Tongue (tissue), 1 donor: ENCODE measurements at regions not wholly inside any gene's neighbourhood (a gene's known extent, or its start where the extent isn't known, plus 50 kb on each side); places are given as distances from the start of the nearest gene placed in this dataset.

Source experiments
- DNase-seq: peaks from one replicate; pipeline ENCODE4 v3.0.0-alpha.2; 2015

GRCh38 chrX:138534410-138534809 is 177.1 kb downstream of the FGF13 start:
- DNase-seq = no peak

- peak; percentile 83 for DNase-seq
Measured at GRCh38 chrX:138519296-138519695, 192.2 kb downstream of the FGF13 start.

- no peak for DNase-seq
Measured at GRCh38 chrX:138504273-138504672, 207.2 kb downstream of the FGF13 start.

- DNase-seq = no peak
Measured at GRCh38 chrX:138492371-138492770, 219.1 kb downstream of the FGF13 start.

GRCh38 chrX:138487866-138488265 is 223.7 kb downstream of the FGF13 start:
- no peak for DNase-seq

GRCh38 chrX:138485767-138486166 is 225.8 kb downstream of the FGF13 start:
- DNase-seq = no peak

- DNase-seq = no peak
Measured at GRCh38 chrX:138485224-138485623, 226.3 kb downstream of the FGF13 start.

- DNase-seq = no peak
Measured at GRCh38 chrX:138484451-138484850, 227.1 kb downstream of the FGF13 start.

- no peak for DNase-seq
Measured at GRCh38 chrX:138481649-138482048, 229.9 kb downstream of the FGF13 start.

GRCh38 chrX:138463476-138463875 is 248.0 kb downstream of the FGF13 start:
- no peak for DNase-seq
